Activated naive CD8-positive, alpha-beta T cell (primary cell): ENCODE measurements at regions not wholly inside any gene's neighbourhood (a gene's known extent, or its start where the extent isn't known, plus 50 kb on each side); places are given as distances from the start of the nearest gene placed in this dataset.
"Not testable (repeated sequence)": the region's sequence is repeated elsewhere in the genome, so short reads cannot be mapped to it uniquely, and the experiment has no call there.

Experiments used
- H3K27ac Mint-ChIP-seq: one replicate; pipeline ENCODE4 v1.8.0; 2021; ENCODE audit warnings: mixed read lengths
- H3K27me3 Mint-ChIP-seq: one replicate; pipeline ENCODE4 v1.8.0; 2021; ENCODE audit warnings: mixed read lengths
- H3K36me3 Mint-ChIP-seq: one replicate; pipeline ENCODE4 v1.8.0; 2021; ENCODE audit warnings: mixed read lengths
- H3K4me1 Mint-ChIP-seq: one replicate; pipeline ENCODE4 v1.8.0; 2021; ENCODE audit warnings: low read depth, mixed read lengths
- H3K4me3 Mint-ChIP-seq: one replicate; pipeline ENCODE4 v1.8.0; 2021; ENCODE audit warnings: mild to moderate bottlenecking, mixed read lengths
- H3K9me3 Mint-ChIP-seq: one replicate; pipeline ENCODE4 v1.8.0; 2021; ENCODE audit warnings: low read depth, mixed read lengths

- not testable (repeated sequence) for H3K27ac Mint-ChIP-seq, H3K36me3 Mint-ChIP-seq, H3K27me3 Mint-ChIP-seq, H3K4me3 Mint-ChIP-seq, H3K9me3 Mint-ChIP-seq, H3K4me1 Mint-ChIP-seq
Measured at GRCh38 chr14:105625448-105625847, 99.1 kb downstream of the TMEM121 start.

DNA sequence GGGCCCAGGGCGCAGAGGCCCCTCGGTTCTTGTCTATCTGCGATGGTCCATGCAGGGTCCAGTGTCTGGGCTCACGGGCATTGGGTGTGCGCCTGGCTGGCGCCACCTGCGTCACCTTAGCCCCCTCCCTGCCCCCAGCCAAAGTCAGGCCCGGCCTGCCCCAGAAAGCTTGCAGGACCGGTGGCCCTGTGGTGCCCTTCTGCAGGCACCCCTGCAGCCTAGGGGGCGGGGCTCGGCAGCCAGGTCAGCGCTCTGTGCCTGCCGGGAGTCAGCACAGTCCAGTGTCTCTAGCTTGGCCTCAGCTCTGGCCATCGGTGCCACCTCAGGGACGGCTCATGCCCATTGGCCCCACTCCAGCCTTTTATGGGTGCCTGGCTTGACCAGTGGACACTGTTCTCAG lies 99.7 kb downstream of the TMEM121 start:
- H3K4me1 Mint-ChIP-seq, H3K9me3 Mint-ChIP-seq, H3K36me3 Mint-ChIP-seq, H3K4me3 Mint-ChIP-seq, H3K27ac Mint-ChIP-seq, H3K27me3 Mint-ChIP-seq: not testable (repeated sequence)

GRCh38 chr14:105626651-105627050 lies 100.3 kb downstream of the TMEM121 start:
- not testable (repeated sequence) for H3K4me3 Mint-ChIP-seq, H3K27ac Mint-ChIP-seq, H3K9me3 Mint-ChIP-seq, H3K4me1 Mint-ChIP-seq, H3K36me3 Mint-ChIP-seq, H3K27me3 Mint-ChIP-seq

DNA sequence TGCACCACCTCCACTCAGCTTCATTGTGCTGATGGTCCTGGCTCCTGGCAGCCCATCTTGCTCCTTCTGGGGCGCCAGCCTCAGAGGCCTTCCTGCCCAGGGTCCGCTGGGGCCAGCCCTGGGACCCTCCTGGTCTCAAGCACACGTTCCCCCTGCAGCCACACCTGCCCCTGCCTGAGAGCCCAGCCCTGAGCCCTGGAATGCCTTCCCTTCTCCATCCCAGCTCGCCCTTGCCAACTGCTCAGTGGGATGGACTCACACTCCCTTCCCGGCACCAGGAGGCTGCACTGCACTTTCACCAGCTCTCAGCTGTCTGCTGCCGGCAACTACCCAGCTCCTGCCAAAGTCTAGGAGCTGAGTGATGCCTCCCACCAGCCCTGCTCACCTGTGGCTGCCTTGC lies 100.9 kb downstream of the TMEM121 start:
- not testable (repeated sequence) for H3K4me1 Mint-ChIP-seq, H3K27ac Mint-ChIP-seq, H3K4me3 Mint-ChIP-seq

GRCh38 chr14:105627701-105628100 lies 101.3 kb downstream of the TMEM121 start:
- Mint-ChIP-seq H3K4me3 (no peak overlapping the region), H3K4me1 (no peaks in the 10 kb centered on the region), H3K27me3 (no peaks in the 10 kb centered on the region), H3K27ac (no peak overlapping the region), H3K36me3 (peaks cover 3% of the 10 kb centered on the region), H3K9me3 (peaks cover 5% of the 10 kb centered on the region)

More for the DNA sequence above, 100.9 kb downstream of the TMEM121 start:
- H3K9me3 Mint-ChIP-seq, H3K36me3 Mint-ChIP-seq, H3K27me3 Mint-ChIP-seq: not testable (repeated sequence)

GRCh38 chr14:105628126-105628525 lies 101.7 kb downstream of the TMEM121 start:
- H3K27ac Mint-ChIP-seq, H3K27me3 Mint-ChIP-seq, H3K9me3 Mint-ChIP-seq, H3K36me3 Mint-ChIP-seq, H3K4me1 Mint-ChIP-seq, H3K4me3 Mint-ChIP-seq: not testable (repeated sequence)

- not testable (repeated sequence) for H3K27me3 Mint-ChIP-seq, H3K4me1 Mint-ChIP-seq, H3K36me3 Mint-ChIP-seq, H3K4me3 Mint-ChIP-seq, H3K27ac Mint-ChIP-seq
- H3K9me3 Mint-ChIP-seq: peaks cover 13% of the 10 kb centered on the region
Measured at GRCh38 chr14:105628531-105629067, 102.2 kb downstream of the TMEM121 start.

DNA sequence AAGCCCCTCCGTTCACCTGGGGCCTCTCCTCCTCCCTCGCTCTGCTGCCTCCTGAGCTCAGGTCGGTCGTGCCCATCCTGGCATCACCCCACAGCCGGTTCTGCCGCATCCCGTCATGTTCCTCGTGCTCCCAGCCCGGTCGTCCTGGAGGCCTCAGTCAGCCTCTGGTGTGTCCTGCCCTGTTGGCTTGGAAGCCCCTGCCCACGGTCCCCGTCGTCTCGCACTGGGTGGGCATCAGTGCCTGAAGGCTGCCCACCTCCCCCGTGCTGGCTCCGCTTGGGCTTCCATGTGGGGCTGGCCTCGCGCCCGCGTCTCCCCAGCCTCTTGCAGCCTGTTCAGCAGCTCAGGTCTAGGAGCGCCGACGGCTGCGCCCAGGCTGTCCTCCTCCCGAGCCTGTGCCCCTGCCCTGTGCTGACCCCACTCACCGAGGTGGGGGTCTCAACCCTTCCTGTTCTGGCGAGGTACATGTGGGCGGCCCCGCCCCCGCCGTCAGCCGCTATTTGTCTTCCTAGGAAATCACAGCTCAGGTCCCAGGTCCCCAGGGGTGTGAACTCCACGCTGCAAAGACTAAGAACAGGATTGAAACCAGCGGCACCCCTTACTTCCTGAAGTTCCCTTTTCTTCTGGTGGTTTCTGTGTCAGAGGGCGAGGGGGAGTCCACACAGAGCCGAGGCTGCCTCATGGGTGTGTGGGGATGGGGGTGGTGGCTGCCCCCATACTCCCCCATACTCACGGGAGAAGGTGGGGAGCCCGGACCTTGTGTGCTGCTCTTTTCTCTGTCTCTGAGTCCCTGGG lies 102.9 kb downstream of the TMEM121 start:
- not testable (repeated sequence) for H3K27ac Mint-ChIP-seq, H3K27me3 Mint-ChIP-seq, H3K4me1 Mint-ChIP-seq, H3K36me3 Mint-ChIP-seq, H3K4me3 Mint-ChIP-seq
- peaks cover 13% of the 10 kb centered on the region for H3K9me3 Mint-ChIP-seq

- no peaks in the 10 kb centered on the region for H3K4me1 Mint-ChIP-seq
- peaks cover 2% of the 10 kb centered on the region for H3K27me3 Mint-ChIP-seq
- peaks cover 3% of the 10 kb centered on the region for H3K36me3 Mint-ChIP-seq
- peaks cover 13% of the 10 kb centered on the region for H3K9me3 Mint-ChIP-seq
- H3K27ac Mint-ChIP-seq: no peak overlapping the region
- no peak overlapping the region for H3K4me3 Mint-ChIP-seq
Measured at GRCh38 chr14:105629886-105630215, 103.5 kb downstream of the TMEM121 start.

GRCh38 chr14:105630293-105630934 lies 104.0 kb downstream of the TMEM121 start:
- H3K27me3 Mint-ChIP-seq, H3K27ac Mint-ChIP-seq, H3K36me3 Mint-ChIP-seq, H3K4me3 Mint-ChIP-seq, H3K4me1 Mint-ChIP-seq: not testable (repeated sequence)
- H3K9me3 Mint-ChIP-seq: peaks cover 13% of the 10 kb centered on the region

- H3K27ac Mint-ChIP-seq, H3K36me3 Mint-ChIP-seq, H3K27me3 Mint-ChIP-seq, H3K4me1 Mint-ChIP-seq, H3K4me3 Mint-ChIP-seq: not testable (repeated sequence)
- H3K9me3 Mint-ChIP-seq: peaks cover 13% of the 10 kb centered on the region
Measured at GRCh38 chr14:105630935-105631779, 104.8 kb downstream of the TMEM121 start.

GRCh38 chr14:105632010-105632409 lies 105.6 kb downstream of the TMEM121 start:
- peaks cover 2% of the 10 kb centered on the region for H3K27me3 Mint-ChIP-seq
- peaks cover 13% of the 10 kb centered on the region for H3K9me3 Mint-ChIP-seq
- no peak overlapping the region for H3K27ac Mint-ChIP-seq
- no peaks in the 10 kb centered on the region for H3K4me1 Mint-ChIP-seq
- H3K4me3 Mint-ChIP-seq: no peak overlapping the region
- peaks cover 3% of the 10 kb centered on the region for H3K36me3 Mint-ChIP-seq

- H3K27ac Mint-ChIP-seq, H3K4me3 Mint-ChIP-seq, H3K27me3 Mint-ChIP-seq, H3K36me3 Mint-ChIP-seq, H3K4me1 Mint-ChIP-seq: not testable (repeated sequence)
- peaks cover 13% of the 10 kb centered on the region for H3K9me3 Mint-ChIP-seq
Measured at GRCh38 chr14:105633596-105633995, 107.2 kb downstream of the TMEM121 start.

DNA sequence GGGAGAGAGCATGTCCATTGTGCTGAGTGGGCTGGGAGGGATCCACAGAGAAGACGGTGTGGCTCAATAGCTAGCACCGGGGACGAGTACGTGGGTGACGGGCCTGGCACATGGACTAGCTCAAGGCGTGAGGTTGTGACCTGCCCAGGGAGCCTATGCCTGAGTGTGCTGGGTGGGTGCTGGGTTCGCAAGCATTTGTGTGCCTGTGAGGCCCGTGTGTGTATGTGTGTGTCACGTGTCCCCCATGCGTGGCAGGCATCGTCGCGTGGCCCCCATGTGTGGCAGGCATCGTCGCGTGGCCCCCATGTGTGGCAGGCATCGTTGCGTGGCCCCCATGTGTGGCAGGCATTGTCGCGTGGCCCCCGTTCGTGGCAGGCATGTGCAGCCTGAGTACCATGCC lies 109.2 kb downstream of the TMEM121 start:
- Mint-ChIP-seq H3K4me3 (no peak overlapping the region), H3K36me3 (peaks cover 3% of the 10 kb centered on the region), H3K27me3 (peaks cover 2% of the 10 kb centered on the region), H3K4me1 (no peaks in the 10 kb centered on the region), H3K9me3 (peaks cover 13% of the 10 kb centered on the region), H3K27ac (no peak overlapping the region)

DNA sequence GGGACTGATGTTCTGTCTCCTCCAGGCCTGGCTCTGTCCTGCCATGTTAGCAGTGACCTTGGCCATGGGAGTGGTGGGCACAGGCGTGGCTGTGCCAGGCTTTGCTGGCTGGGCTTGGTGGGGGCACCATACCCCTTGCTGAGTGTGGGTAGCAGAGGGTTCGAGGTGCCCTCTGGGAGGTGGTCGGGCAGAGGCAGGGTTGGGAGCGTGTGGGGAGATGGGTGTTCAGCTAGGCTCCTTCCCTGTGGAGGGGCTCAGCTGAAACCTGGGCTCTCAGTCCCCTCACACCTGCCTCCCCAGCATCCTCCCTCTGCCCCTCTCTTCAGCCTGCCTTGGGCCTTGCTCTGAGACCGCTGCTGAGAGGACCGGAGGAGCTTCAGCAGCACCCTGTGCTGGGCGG lies 109.6 kb downstream of the TMEM121 start:
- H3K4me3 Mint-ChIP-seq: not testable (repeated sequence)

More for the DNA sequence above, 109.6 kb downstream of the TMEM121 start:
- not testable (repeated sequence) for H3K27me3 Mint-ChIP-seq, H3K27ac Mint-ChIP-seq, H3K4me1 Mint-ChIP-seq, H3K36me3 Mint-ChIP-seq
- H3K9me3 Mint-ChIP-seq: peaks cover 13% of the 10 kb centered on the region
